ENCODE measurements at regions not wholly inside any gene's neighbourhood (a gene's known extent, or its start where the extent isn't known, plus 50 kb on each side); places are given as distances from the start of the nearest gene placed in this dataset.

- TF ChIP-seq CTCF (IDR thresholded peaks at IDR 0.05): no peak
- TF ChIP-seq POLR2A (IDR thresholded peaks at IDR 0.05): no peak
These were observed 72.3 kb upstream of the FZD7 start for GRCh38 chr2:201961401-201961800.
